H9 (cell line): ENCODE measurements at regions not wholly inside any gene's neighbourhood (a gene's known extent, or its start where the extent isn't known, plus 50 kb on each side); places are given as distances from the start of the nearest gene placed in this dataset.

ENCODE experiments used
- DNase-seq: peaks from one replicate; pipeline ENCODE4 v3.0.0-alpha.2; 2017
- H2AFZ ChIP-seq: one replicate; pipeline ENCODE4 v1.6.1; 2013; ENCODE audit warnings: mild to moderate bottlenecking, low read length, control low read depth, moderate library complexity
- H2AK5ac ChIP-seq: 2 replicates; pipeline ENCODE4 v1.6.1; 2013; ENCODE audit warnings: low read length, control low read depth, mixed read lengths; ENCODE audit not compliant: insufficient read length
- H2BK120ac ChIP-seq: one replicate; pipeline ENCODE4 v1.6.1; 2013; ENCODE audit warnings: low read depth, mild to moderate bottlenecking, low read length, control low read depth, inconsistent platforms; ENCODE audit not compliant: poor library complexity, severe bottlenecking
- H2BK12ac ChIP-seq: 2 replicates; pipeline ENCODE4 v1.6.1; 2013; ENCODE audit warnings: low read length, control low read depth, mixed read lengths, low read depth; ENCODE audit not compliant: insufficient read length
- H2BK15ac ChIP-seq: 2 replicates; pipeline ENCODE4 v1.6.1; 2013; ENCODE audit warnings: low read depth, low read length, control low read depth
- H2BK20ac ChIP-seq: one replicate; pipeline ENCODE4 v1.6.1; 2013; ENCODE audit warnings: low read depth, mild to moderate bottlenecking, low read length, control low read depth, inconsistent platforms; ENCODE audit not compliant: poor library complexity, severe bottlenecking
- H2BK5ac ChIP-seq: 2 replicates; pipeline ENCODE4 v1.6.1; 2013; ENCODE audit warnings: low read length, control low read depth, mixed read lengths; ENCODE audit not compliant: insufficient read length
- H3K14ac ChIP-seq: 2 replicates; pipeline ENCODE4 v1.6.1; 2013; ENCODE audit warnings: low read length, control low read depth; ENCODE audit not compliant: insufficient read depth
- H3K18ac ChIP-seq: 2 replicates; pipeline ENCODE4 v1.6.1; 2013; ENCODE audit warnings: low read depth, mild to moderate bottlenecking, mixed read lengths, low read length, control low read depth; ENCODE audit not compliant: insufficient read length
- H3K23ac ChIP-seq: 2 replicates; pipeline ENCODE4 v1.6.1; 2013; ENCODE audit warnings: low read length, control low read depth, mixed read lengths, low read depth; ENCODE audit not compliant: insufficient read length
- H3K23me2 ChIP-seq: 2 replicates; pipeline ENCODE4 v1.6.1; 2013; ENCODE audit warnings: low read depth, mild to moderate bottlenecking, mixed read lengths, low read length, control low read depth; ENCODE audit not compliant: insufficient read length, poor library complexity, severe bottlenecking
- H3K27ac ChIP-seq: 2 replicates; pipeline ENCODE4 v1.5.1; 2013; ENCODE audit warnings: low read length, control low read depth, mixed read lengths, low read depth; ENCODE audit not compliant: insufficient read length
- H3K27me3 ChIP-seq: 2 replicates; pipeline ENCODE4 v1.6.1; 2013; ENCODE audit warnings: low read length, control low read depth, inconsistent platforms; ENCODE audit not compliant: insufficient read depth
- H3K4ac ChIP-seq: 2 replicates; pipeline ENCODE4 v1.6.1; 2013; ENCODE audit warnings: low read depth, mild to moderate bottlenecking, control low read depth, inconsistent platforms, low read length, moderate library complexity
- H3K4me1 ChIP-seq: 2 replicates; pipeline ENCODE4 v1.6.1; 2013; ENCODE audit warnings: low read length, control low read depth, inconsistent platforms; ENCODE audit not compliant: insufficient read depth
- H3K4me2 ChIP-seq: 2 replicates; pipeline ENCODE4 v1.6.1; 2013; ENCODE audit warnings: low read length, control low read depth, mixed read lengths; ENCODE audit not compliant: insufficient read length, insufficient read depth
- H3K56ac ChIP-seq: 2 replicates; pipeline ENCODE4 v1.6.1; 2013; ENCODE audit warnings: low read depth, mild to moderate bottlenecking, mixed read lengths, low read length, control low read depth; ENCODE audit not compliant: insufficient read length
- H3K79me1 ChIP-seq: 2 replicates; pipeline ENCODE4 v1.6.1; 2013; ENCODE audit warnings: low read depth, mild to moderate bottlenecking, moderate library complexity, low read length, control low read depth, inconsistent platforms; ENCODE audit not compliant: insufficient read depth, poor library complexity, severe bottlenecking
- H3K79me2 ChIP-seq: 2 replicates; pipeline ENCODE4 v1.6.1; 2013; ENCODE audit warnings: low read length, control low read depth, inconsistent platforms; ENCODE audit not compliant: insufficient read depth
- H3K9ac ChIP-seq: 2 replicates; pipeline ENCODE4 v1.6.1; 2013; ENCODE audit warnings: low read length, control low read depth, mixed read lengths; ENCODE audit not compliant: insufficient read length; ENCODE audit errors: extremely low read depth
- H3K9me3 ChIP-seq: one replicate; pipeline ENCODE4 v1.6.1; 2013; ENCODE audit warnings: low read depth, low read length, inconsistent platforms; ENCODE audit not compliant: control insufficient read depth
- H3T11ph ChIP-seq: one replicate; pipeline ENCODE4 v1.6.1; 2013; ENCODE audit warnings: mild to moderate bottlenecking, low read length, control low read depth, inconsistent platforms
- H4K20me1 ChIP-seq: one replicate; pipeline ENCODE4 v1.6.1; 2013; ENCODE audit not compliant: control insufficient read depth, insufficient read length, insufficient read depth
- H4K5ac ChIP-seq: 2 replicates; pipeline ENCODE4 v1.6.1; 2013; ENCODE audit warnings: low read depth, mild to moderate bottlenecking, mixed read lengths, low read length, control low read depth; ENCODE audit not compliant: insufficient read length
- H4K8ac ChIP-seq: replicated peaks from 2 replicates; pipeline ENCODE4 v1.6.1; 2013; ENCODE audit warnings: low read length, control low read depth, mixed read lengths, low read depth; ENCODE audit not compliant: insufficient read length
- H4K91ac ChIP-seq: 2 replicates; pipeline ENCODE4 v1.6.1; 2013; ENCODE audit warnings: low read depth, mild to moderate bottlenecking, moderate library complexity, mixed read lengths, low read length, control low read depth; ENCODE audit not compliant: insufficient read length
- H3K27ac Mint-ChIP-seq, 3 experiments: 2 replicates in 2 of 3; 3 replicates in 1 of 3; pipeline ENCODE4 v1.8.0; 2020 to 2021; ENCODE audit warnings: mixed read lengths in 3 of 3, mild to moderate bottlenecking in 1 of 3, moderate library complexity in 1 of 3
- H3K27me3 Mint-ChIP-seq: 2 replicates; pipeline ENCODE4 v1.8.0; 2021; ENCODE audit warnings: low read depth, mild to moderate bottlenecking, moderate library complexity, mixed read lengths
- H3K36me3 Mint-ChIP-seq, 3 experiments: 2 replicates in 2 of 3; 3 replicates in 1 of 3; pipeline ENCODE4 v1.8.0; 2020 to 2021; ENCODE audit warnings: low read depth in 3 of 3, mixed read lengths in 3 of 3; ENCODE audit not compliant: insufficient read depth in 1 of 3
- H3K4me1 Mint-ChIP-seq, 2 experiments: 2 replicates each; pipeline ENCODE4 v1.8.0; 2020; ENCODE audit warnings: mixed read lengths in 2 of 2
- H3K4me3 Mint-ChIP-seq, 2 experiments: 2 replicates in 1 of 2; 3 replicates in 1 of 2; pipeline ENCODE4 v1.8.0; 2020 to 2021; ENCODE audit warnings: mild to moderate bottlenecking in 2 of 2, mixed read lengths in 2 of 2, moderate library complexity in 1 of 2
- H3K9me3 Mint-ChIP-seq, 2 experiments: 2 replicates in 1 of 2; 3 replicates in 1 of 2; pipeline ENCODE4 v1.8.0; 2020; ENCODE audit warnings: mild to moderate bottlenecking in 2 of 2, mixed read lengths in 2 of 2, moderate library complexity in 1 of 2
- WGBS: extraction: QIAGEN DNeasy Blood & Tissue Kit; methylation state at CpG from one replicate; pipeline ENCODE4 v1.1.7; 2013; ENCODE audit warnings: missing lambda C conversion rate, low lambda C conversion rate, mixed read lengths; ENCODE audit not compliant: insufficient read length; ENCODE audit errors: extremely low coverage; 5-methylcytosine and 5-hydroxymethylcytosine counted together
- TF ChIP-seq, protein P1 (sequence below): fragments of 200-600 bp; sonication (generic); conservative IDR thresholded peaks from 3 replicates; pipeline ENCODE4 v1.8.0; 2021; ENCODE audit warnings: antibody characterized with exemption, mild to moderate bottlenecking

GRCh38 chr16:50910736-50911100, 168.8 kb downstream of the CYLD start:
- Mint-ChIP-seq H3K27ac (no peak overlapping the region), H3K4me1 (peaks cover 6 to 9% of the 10 kb centered on the region in 2 experiments), H3K27me3 (no peaks in the 10 kb centered on the region; the same call in none of the 2 replicates), H3K9me3 (peaks cover 0 to 2% of the 10 kb centered on the region in 2 experiments; a peak in 1 of 5 replicates), H3K4me3 (no peak overlapping the region), H3K36me3 (no peaks in the 10 kb centered on the region)
- Histone ChIP-seq H3K18ac (no peak overlapping the region), H3K79me1 (no peaks in the 10 kb centered on the region), H2BK20ac (no peak overlapping the region), H4K5ac (no peak overlapping the region), H3K14ac (no peak overlapping the region), H3K79me2 (no peaks in the 10 kb centered on the region), H3K27ac (no peak overlapping the region), H3K9ac (no peak overlapping the region), H2AK5ac (no peak overlapping the region), H2BK12ac (no peak overlapping the region), H2BK120ac (no peak overlapping the region), H4K8ac (no peak overlapping the region), H4K20me1 (no peaks in the 10 kb centered on the region), H3T11ph (no peak overlapping the region), H3K4ac (no peak overlapping the region), H2BK5ac (no peak overlapping the region), H3K9me3 (no peaks in the 10 kb centered on the region), H3K4me1 (no peaks in the 10 kb centered on the region), H3K23ac (no peak overlapping the region), H3K4me2 (no peak overlapping the region), H3K56ac (no peak overlapping the region), H2AFZ (no peak overlapping the region), H4K91ac (no peak overlapping the region), H3K23me2 (no peaks in the 10 kb centered on the region), H3K27me3 (no peaks in the 10 kb centered on the region), H2BK15ac (no peak overlapping the region)
- no peak for DNase-seq
- WGBS = no CpG with 5 or more reads among the region's 10 CpGs
- TF ChIP-seq, protein P1, sequence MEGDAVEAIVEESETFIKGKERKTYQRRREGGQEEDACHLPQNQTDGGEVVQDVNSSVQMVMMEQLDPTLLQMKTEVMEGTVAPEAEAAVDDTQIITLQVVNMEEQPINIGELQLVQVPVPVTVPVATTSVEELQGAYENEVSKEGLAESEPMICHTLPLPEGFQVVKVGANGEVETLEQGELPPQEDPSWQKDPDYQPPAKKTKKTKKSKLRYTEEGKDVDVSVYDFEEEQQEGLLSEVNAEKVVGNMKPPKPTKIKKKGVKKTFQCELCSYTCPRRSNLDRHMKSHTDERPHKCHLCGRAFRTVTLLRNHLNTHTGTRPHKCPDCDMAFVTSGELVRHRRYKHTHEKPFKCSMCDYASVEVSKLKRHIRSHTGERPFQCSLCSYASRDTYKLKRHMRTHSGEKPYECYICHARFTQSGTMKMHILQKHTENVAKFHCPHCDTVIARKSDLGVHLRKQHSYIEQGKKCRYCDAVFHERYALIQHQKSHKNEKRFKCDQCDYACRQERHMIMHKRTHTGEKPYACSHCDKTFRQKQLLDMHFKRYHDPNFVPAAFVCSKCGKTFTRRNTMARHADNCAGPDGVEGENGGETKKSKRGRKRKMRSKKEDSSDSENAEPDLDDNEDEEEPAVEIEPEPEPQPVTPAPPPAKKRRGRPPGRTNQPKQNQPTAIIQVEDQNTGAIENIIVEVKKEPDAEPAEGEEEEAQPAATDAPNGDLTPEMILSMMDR = no peak
